IMR-90 (cell line): ENCODE measurements at regions not wholly inside any gene's neighbourhood (a gene's known extent, or its start where the extent isn't known, plus 50 kb on each side); places are given as distances from the start of the nearest gene placed in this dataset.

Experiments
- RAD21 ChIP-seq: IDR thresholded peaks from 2 replicates; pipeline ENCODE4 v1.6.1; 2012; ENCODE audit warnings: low read length, improper control_type of control experiment
- RFX5 ChIP-seq: IDR thresholded peaks from 2 replicates; pipeline ENCODE4 v1.8.0; 2012; ENCODE audit warnings: low read depth, mild to moderate bottlenecking, low read length, moderate library complexity
- TF ChIP-seq, protein P1 (sequence below): conservative IDR thresholded peaks from 2 replicates; pipeline ENCODE4 v1.5.1; 2012; ENCODE audit warnings: mild to moderate bottlenecking, low read depth, low read length, improper control_type of control experiment

DNA sequence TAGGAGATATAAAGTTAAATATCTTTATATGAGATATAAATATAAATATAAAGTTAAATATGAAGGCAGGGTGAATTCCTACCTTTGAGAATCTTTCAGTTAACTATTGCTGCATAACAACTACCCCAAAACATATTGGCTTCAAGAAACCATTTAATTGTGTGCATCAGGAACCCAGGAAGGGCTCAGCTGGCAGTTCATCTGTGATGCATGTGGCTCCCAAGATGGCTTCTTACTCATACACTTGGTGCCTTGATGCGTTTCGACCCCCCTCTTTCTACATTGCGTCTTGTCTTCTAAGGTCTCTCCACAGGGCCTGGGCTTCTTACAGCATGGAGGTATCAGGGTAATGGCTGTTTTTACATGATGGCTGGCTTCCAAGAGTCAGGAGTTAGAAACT, 253.9 kb upstream of the CRY1 start:
- TF ChIP-seq, protein P1, sequence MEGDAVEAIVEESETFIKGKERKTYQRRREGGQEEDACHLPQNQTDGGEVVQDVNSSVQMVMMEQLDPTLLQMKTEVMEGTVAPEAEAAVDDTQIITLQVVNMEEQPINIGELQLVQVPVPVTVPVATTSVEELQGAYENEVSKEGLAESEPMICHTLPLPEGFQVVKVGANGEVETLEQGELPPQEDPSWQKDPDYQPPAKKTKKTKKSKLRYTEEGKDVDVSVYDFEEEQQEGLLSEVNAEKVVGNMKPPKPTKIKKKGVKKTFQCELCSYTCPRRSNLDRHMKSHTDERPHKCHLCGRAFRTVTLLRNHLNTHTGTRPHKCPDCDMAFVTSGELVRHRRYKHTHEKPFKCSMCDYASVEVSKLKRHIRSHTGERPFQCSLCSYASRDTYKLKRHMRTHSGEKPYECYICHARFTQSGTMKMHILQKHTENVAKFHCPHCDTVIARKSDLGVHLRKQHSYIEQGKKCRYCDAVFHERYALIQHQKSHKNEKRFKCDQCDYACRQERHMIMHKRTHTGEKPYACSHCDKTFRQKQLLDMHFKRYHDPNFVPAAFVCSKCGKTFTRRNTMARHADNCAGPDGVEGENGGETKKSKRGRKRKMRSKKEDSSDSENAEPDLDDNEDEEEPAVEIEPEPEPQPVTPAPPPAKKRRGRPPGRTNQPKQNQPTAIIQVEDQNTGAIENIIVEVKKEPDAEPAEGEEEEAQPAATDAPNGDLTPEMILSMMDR, result no peak
- TF ChIP-seq RAD21, result no peak
- TF ChIP-seq RFX5, result no peak
